ENCODE measurements at regions not wholly inside any gene's neighbourhood (a gene's known extent, or its start where the extent isn't known, plus 50 kb on each side); places are given as distances from the start of the nearest gene placed in this dataset.

DNA sequence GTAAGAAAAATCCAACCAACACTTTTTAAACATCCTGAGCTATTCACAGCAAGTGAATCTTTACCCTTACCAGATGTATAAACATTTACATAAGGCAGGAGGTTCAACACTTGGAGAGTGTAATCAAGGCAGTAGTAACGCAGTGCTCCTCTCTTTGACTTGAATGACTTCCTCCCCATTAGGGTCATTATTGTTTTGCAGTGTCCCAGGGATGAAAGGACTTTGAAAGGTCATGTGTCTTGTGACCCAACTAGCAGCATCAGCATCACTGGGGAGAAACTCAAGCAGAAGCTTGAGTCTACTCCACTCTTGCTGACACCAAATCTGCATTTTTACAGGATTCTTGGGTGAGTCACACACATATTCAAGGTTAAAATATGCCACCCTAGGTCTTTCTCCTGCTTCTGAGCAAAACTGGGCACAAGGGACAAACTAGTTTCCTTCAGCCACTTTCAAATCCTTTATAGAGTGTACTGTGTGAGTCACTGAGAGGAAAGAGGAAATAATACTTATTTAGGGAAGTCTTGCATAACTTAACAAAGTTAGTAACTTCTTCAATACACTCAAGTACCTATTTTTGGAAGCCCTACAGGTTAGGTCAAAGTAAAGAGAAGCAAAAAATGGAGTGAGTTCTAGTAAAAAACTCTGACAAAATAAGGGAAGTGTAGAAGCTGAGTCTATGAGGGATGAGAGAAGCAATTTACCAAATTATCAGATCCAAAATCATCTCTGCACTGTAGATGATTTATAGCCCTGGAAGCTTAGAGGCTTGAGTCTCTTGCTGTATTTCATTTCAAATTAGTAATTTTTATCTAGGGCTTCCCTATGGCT lies 51.0 kb upstream of the EML4 start:
- DNase-seq (ENCODE audit: low read depth, low spot score), result no peak
- POLR2A ChIA-PET, result interaction anchor here (0.9 kb wide), 1 partner anchor 15 kb away, joined by 3 read pairs; no protein-coding TSS in a partner anchor
- CTCF ChIA-PET, result no interaction called here

More for the DNA sequence above, 51.0 kb upstream of the EML4 start:
- RAD21 ChIA-PET (ENCODE audit: low non-redundant PET in 1 of 2, low total read pairs in 2 of 2, uncharacterized antibody in 2 of 2, unreplicated experiment in 2 of 2), result no interaction called here
- H3K79me2 ChIP-seq (ENCODE audit: insufficient read depth, low read length), result no peaks in the 10 kb centered on the region
- peak; percentile 89 for ATAC-seq
- no peaks in the 10 kb centered on the region for H4K20me1 ChIP-seq (ENCODE audit: insufficient read depth)
- H3K9me3 ChIP-seq (ENCODE audit: control insufficient read depth in 1 of 2, insufficient read depth in 1 of 2, low read depth in 1 of 2, low read length in 2 of 2), result peaks cover 0 to 3% of the 10 kb centered on the region in 2 experiments; a peak in 1 of 4 replicates
- TF ChIP-seq ELF1 (IDR thresholded peaks at IDR 0.05; ENCODE audit: borderline replicate concordance, low read depth), result no peak
- TF ChIP-seq JUND (IDR thresholded peaks at IDR 0.05), result peak; percentile 57; the same call in 1 of the 2 replicates
- TF ChIP-seq TCF7L2 (IDR thresholded peaks at IDR 0.05; ENCODE audit: borderline replicate concordance, extremely low read depth, insufficient read depth, insufficient read length), result peak; percentile 39
- TF ChIP-seq ZFX (IDR thresholded peaks at IDR 0.05), result no peak
- no peak for TF ChIP-seq YY1 (IDR thresholded peaks at IDR 0.05; ENCODE audit: extremely low read depth, insufficient replicate concordance, low read depth, low read length)
- TF ChIP-seq, protein P1, sequence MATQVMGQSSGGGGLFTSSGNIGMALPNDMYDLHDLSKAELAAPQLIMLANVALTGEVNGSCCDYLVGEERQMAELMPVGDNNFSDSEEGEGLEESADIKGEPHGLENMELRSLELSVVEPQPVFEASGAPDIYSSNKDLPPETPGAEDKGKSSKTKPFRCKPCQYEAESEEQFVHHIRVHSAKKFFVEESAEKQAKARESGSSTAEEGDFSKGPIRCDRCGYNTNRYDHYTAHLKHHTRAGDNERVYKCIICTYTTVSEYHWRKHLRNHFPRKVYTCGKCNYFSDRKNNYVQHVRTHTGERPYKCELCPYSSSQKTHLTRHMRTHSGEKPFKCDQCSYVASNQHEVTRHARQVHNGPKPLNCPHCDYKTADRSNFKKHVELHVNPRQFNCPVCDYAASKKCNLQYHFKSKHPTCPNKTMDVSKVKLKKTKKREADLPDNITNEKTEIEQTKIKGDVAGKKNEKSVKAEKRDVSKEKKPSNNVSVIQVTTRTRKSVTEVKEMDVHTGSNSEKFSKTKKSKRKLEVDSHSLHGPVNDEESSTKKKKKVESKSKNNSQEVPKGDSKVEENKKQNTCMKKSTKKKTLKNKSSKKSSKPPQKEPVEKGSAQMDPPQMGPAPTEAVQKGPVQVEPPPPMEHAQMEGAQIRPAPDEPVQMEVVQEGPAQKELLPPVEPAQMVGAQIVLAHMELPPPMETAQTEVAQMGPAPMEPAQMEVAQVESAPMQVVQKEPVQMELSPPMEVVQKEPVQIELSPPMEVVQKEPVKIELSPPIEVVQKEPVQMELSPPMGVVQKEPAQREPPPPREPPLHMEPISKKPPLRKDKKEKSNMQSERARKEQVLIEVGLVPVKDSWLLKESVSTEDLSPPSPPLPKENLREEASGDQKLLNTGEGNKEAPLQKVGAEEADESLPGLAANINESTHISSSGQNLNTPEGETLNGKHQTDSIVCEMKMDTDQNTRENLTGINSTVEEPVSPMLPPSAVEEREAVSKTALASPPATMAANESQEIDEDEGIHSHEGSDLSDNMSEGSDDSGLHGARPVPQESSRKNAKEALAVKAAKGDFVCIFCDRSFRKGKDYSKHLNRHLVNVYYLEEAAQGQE (IDR thresholded peaks at IDR 0.05; ENCODE audit: low read depth), result no peak
- TF ChIP-seq SP1 (IDR thresholded peaks at IDR 0.05; ENCODE audit: low read depth), result 0 out of 2 replicates have a peak, but pooled peaks have one; percentile 38
- peak; percentile 69 for TF ChIP-seq FOSL1 (IDR thresholded peaks at IDR 0.05; ENCODE audit: low read depth)
- TF ChIP-seq CEBPB (IDR thresholded peaks at IDR 0.05; ENCODE audit: low read depth), result peak; percentile 74
- TF ChIP-seq EZH2phosphoT487 (IDR thresholded peaks at IDR 0.05; ENCODE audit: borderline replicate concordance), result no peak
- TF ChIP-seq CBX3 (IDR thresholded peaks at IDR 0.05; ENCODE audit: low read depth), result no peak; the same call in 1 of the 2 replicates
- no peak overlapping the region for H2AFZ ChIP-seq (ENCODE audit: low read depth, low read length, poor library complexity, severe bottlenecking)
- H3K4me3 ChIP-seq (replicated peaks in 1 of 2; ENCODE audit: low read depth in 1 of 2, low read length in 2 of 2), result 0 out of 4 replicates have a peak overlapping the region, but pooled peaks of 1 of the 2 experiments have one; percentile 3
- H3K27me3 ChIP-seq (ENCODE audit: insufficient read depth, low read length), result no peaks in the 10 kb centered on the region
- no peaks in the 10 kb centered on the region for H3K9me2 ChIP-seq (ENCODE audit: insufficient read depth)
- no peaks in the 10 kb centered on the region for H3K36me3 ChIP-seq (ENCODE audit: control insufficient read depth in 1 of 2, insufficient read depth in 2 of 2, low read length in 2 of 2)
- intact Hi-C loops (cut with micrococcal nuclease), result no loop called here
- no TSS peak for BruUV-seq (replicated peaks)
- no peak overlapping the region for H3K9ac ChIP-seq (ENCODE audit: low read length)
- H3K27ac ChIP-seq (ENCODE audit: low read depth, low read length), result peak overlapping the region; percentile 28; the same call in 1 of the 2 replicates
- peak overlapping the region; percentile 51 for H3K4me2 ChIP-seq (ENCODE audit: low read length)
- peaks cover 11 to 15% of the 10 kb centered on the region in 2 experiments for H3K4me1 ChIP-seq (ENCODE audit: control insufficient read depth in 1 of 2, insufficient read depth in 2 of 2, low read length in 2 of 2)

Measured in HCT116 (cell line).